ENCODE measurements at regions not wholly inside any gene's neighbourhood (a gene's known extent, or its start where the extent isn't known, plus 50 kb on each side); places are given as distances from the start of the nearest gene placed in this dataset.

GRCh38 chr9:108545436-108545835, 310.4 kb downstream of the ACTL7B start:
- no peak for DNase-seq

GRCh38 chr9:108544866-108545265, 310.9 kb downstream of the ACTL7B start:
- DNase-seq = no peak

DNA sequence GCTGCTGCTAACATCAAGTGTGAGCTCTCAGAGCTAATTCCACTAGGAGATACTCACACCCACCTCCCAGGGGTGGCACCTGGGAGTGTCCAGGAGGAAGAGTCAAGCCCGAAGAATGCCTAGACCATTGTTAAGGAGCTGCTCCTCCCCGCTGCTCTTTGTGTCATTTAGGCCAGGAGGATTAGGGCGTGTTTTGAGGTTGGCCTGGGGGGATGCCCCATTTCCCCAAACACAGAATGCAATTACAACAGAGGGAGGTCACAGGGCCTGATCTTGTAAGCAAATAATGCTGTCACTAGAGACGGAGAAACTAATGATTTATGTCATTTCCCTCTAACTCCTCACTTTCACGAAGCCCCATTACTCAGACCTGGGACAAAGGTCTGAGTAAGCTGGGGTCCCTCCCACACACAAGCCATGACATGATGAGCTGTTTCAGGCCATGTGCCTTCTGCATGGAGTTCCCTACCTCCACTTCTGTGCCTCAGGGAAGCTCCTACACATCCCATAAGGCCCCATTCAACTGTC, 312.5 kb downstream of the ACTL7B start:
- no peak for DNase-seq

DNA sequence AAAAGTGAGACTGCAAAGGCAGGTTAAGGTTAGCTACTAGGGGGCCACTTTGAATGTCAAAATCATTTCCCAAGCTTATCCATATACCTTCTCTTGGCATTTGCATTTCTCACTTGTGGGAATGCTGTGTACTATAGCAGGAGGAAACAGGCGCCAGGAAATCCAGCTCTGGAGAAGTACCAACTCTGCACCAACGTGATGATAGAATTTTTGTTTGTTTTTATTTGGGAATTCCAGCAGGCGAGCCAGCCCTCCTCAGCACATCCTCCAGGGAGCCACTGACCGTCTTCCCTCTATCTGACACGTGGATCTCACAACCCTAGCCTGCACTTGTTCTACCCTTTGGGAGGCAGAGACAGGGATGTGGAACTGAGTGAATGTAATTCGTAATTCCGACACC, 318.0 kb downstream of the ACTL7B start:
- DNase-seq = no peak

DNA sequence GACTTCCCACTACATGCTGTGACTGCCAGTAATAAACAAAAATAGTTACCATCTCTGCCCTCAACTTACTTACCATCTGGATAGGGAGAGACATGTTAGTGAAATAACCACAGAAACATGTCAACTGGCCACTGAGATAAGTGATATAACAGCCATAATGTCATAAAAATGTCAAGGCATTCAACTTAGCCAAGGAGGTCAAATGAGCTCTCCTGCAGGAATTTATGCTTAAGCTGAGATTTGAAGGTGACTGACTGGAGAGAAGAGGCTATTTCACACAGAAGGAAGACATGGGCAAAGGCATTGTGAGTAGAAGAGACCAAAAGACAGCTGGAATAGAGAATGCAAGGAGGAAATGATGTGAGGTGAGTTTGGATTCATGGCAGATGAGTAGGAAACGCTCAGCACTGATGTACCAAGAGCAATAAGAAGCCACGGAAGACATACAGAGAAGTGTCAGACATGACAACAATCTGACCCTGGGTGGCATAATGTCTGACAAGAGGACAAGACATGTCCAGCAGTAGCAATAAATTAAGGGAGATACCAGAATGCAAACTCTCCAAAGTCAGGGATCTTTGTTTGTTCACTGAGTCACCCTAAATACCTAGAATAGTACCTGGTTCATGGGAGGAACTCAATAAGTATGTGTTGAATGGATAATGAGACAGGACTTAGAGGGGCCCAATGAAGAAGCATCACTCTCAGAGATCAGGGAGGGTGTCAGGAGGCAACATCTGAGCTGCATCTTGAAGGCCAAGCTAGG, 318.8 kb downstream of the ACTL7B start:
- no peak for DNase-seq

DNA sequence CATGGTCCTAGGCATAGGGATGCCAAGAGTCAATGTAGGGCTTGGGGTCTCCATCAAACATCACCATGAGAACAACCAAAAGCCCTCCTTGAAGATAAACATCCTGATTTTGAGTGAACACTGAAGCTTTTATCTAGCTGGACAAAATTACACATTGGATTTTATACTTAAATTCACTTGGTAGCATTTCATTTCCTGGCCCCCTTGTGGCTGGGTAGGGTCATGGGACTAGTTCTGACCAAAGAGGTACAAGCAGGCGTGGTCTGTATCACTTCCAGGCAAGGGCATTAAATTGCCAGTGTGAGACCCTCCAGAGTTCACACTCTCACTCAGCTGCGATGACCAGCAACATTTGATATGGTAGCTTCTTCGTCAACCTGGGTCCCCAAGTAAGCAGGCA, 320.3 kb downstream of the ACTL7B start:
- no peak for DNase-seq

GRCh38 chr9:108534741-108535140, 321.0 kb downstream of the ACTL7B start:
- DNase-seq = no peak

DNA sequence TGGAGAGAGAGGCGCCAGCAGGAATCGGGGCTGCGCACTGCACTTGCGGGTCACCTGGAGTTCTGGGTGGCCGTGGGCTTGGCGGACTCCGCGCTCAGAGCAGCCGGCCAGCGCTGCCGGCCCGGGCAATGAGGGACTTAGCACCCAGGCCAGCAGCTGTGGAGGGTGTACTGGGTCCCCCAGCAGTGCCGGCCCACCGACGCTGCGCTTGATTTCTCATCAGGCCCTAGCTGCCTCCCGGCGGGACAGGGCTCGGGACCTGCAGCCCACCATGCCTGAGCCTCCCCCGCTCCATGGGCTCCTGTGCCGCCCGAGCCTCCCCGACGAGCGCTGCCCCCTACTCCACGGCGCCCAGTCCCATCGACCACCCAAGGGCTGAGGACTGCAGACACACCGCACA, 325.6 kb downstream of the ACTL7B start:
- no peak for DNase-seq

GRCh38 chr9:108528231-108528630, 327.6 kb downstream of the ACTL7B start:
- no peak for DNase-seq

DNA sequence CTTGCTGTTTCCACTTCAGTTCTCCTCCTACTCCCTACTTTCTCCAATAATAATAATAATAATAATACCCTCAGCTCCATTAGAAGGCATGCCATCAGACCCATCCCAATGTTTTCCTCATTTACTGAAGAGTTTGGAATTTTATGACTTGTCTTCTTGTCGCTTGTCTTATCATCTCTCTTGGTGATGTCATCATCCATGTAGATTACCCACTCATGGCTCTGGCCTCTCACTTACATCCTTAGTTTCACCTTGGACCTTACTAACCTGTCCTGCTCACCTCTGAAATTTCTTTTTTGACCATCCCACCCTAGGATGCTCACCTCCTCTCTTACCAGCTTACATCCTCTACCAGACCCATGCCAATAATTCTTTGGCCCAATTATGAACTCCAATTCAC, 329.3 kb downstream of the ACTL7B start:
- no peak for DNase-seq

DNA sequence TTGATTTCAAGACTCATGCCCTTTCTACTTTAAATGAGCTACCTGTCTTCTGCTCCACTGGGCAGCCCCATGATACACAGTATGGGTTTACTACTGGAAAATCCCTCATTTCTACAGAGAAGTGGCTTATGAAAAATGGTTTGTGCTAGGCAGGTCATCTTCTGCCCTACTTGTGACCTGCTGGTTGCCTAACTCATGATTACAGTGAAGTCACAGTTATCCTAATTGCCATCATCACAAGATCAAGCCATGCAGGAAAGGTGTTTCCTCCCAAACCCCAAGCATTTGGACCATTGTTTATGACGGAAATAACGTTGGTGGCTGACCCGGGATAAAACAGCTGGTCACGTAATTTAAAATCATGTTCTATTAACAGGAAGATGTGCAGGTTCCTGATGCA, 330.6 kb downstream of the ACTL7B start:
- no peak for DNase-seq

DNA sequence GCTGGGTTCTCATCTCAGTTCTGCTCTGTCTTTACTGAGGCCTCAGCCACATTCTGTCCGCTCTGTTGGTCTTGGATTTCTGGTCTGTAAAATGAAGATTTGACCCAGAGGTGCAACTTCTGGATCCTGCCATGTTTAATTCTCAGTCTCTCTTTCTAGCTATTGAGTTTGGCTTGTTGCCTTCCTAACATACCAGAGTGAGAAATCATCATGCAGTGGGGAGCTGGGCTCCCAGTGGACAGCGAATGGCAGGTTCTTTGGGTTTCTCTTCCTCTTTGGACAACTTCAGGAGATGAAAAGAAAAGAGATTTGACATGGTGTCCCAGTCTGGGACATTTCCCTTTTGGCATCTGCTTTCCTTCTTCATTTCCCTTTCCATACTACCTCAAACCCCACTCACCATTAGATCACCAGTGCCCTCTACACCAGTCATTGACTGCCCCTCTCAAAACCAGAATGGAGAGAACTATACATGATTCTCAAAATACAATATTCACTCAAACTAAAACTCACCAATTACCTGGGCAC, 334.7 kb downstream of the ACTL7B start:
- no peak for DNase-seq

DNA sequence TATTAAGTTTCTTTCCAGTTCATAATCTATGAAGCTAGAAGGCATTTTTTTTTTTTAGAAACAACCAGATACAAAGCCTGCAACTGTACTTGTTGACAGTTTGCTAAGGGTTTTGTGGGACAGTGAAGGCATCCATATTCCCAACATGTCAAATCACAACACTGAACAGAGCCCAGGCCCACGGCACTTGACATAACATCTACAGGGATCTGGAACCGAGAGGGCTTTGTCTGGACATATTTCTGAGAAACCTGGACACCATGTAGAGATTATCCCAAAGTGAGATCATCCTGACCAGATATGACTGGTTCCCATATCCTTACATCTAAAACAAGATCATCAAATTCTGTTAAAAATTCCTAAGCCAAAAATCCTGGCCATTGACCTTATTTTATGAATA, 336.3 kb downstream of the ACTL7B start:
- no peak for DNase-seq

DNA sequence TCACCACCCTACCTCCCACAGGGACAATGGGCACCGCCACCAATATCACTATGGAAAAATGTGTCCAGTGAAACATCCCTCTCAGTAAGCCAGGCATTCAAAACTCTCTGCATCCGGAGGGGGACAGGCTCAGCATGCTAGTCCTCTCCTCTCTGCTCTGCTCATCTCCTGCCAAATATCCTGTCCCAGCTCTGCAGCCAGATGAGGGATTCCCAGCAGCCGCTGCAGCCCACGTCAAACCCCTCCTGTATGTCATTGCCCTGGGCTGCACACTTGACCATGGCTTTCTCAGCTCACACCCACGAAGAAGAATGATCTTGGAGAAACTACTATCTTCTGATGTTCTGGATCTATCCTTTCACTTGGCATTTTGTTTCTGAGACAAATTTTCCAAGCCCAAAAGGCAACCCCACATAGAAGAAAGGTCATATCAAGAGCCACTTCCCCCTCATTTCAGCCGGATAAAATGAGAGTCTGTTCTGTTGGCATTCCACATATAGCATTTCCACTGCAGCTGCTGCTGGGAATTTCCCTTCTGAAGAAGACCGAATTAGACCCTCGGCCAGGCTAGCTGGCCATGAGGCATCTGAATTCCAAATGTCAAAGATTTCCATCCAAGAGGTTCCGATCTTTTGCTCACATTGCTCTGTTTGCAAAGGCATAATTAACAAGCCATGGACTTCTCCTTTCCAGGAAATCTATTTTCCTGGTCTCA, 338.0 kb downstream of the ACTL7B start:
- DNase-seq = no peak

DNA sequence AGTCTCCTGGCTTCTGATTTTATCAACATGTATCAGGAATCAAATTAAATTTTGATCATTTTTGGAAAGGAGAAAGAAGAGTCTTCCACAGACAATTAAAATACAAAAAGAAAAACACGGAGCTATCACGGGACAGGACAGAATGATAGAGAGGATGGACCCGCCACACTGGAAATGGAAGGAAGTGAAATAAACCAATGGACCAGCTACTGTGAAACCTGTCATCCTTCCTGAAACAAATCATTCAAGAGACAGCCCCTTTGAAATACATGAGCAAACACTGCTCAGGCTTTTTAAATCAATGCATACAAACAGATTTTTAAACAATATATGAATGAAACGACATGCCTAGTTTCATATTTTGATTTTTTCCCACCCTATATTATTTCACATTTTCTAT, 339.4 kb downstream of the ACTL7B start:
- no peak for DNase-seq

- DNase-seq = no peak
These were observed 339.9 kb downstream of the ACTL7B start for GRCh38 chr9:108515856-108516255.

DNA sequence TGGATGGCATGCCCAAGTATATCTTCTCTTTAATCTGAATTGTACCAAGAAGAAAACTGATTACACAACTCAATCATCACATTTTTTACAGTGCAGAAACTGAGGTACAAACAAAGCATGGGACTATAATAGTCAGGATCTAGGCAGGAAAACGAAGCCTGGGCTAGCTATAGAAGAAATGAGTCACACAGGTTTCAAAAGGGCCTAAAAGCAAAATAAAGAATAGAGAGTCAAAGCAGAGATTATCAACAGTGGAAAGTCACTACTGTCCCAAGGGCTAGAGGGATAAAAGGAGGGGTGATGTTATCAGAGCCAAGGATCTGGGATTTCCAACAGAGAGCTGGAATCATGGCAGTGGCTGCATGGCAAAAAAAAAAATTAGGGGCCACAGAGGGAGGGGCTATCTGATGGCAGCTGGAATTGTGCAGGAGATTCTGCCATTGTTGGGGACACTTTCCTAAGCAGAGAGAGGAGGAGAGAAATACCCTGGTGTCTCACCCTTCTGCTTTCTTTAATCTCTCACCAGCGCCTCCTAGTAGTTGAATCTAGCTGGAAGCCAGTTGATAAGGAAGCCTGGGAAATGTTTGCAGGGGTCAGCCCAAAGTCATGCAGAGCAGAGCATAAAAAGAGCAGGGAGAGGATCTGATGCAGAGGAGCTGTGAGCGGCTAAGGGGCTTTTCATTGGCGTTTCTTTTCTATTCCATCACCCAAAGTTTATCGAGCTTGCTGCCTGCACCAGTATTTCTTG, 343.2 kb downstream of the ACTL7B start:
- no peak for DNase-seq

DNA sequence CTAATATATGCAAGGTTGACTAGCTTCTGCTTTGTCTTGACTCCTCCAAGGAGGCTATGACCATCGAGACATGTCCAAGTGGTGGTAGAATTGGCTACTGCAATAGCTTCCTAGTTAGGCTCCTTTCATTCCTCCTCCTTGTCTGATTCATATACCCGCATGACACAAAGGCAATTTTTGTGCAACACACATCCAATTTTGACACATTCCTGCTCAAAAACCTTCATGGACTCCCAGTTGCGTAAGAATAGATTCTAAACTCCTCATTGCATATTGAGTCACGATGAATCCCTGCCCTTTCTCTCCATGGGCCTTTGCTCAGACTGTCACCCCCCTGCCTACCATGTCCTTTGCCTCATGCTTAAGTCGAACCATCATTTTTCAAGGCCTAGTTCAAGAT, 344.5 kb downstream of the ACTL7B start:
- no peak for DNase-seq

- no peak for DNase-seq
These were observed 358.9 kb downstream of the ACTL7B start for GRCh38 chr9:108496846-108497245.

DNA sequence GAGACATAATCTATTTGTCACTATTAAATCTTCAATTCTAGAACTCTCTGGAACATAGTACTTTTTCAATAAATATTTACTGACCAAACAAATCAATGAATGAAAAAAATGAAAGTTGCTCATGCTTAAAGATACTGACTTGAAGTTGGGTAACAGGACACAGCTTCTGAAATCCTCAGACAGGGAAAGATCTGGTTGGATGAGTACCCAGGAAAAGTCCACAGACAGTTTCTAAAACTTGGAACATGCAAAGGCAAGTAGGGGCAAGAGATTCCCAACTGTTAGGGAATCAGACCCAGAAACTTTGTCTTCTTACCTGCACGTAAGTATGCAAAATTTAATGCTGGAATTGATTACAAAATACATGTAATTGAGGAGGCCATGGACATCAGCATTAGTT, 366.2 kb downstream of the ACTL7B start:
- DNase-seq = no peak

GRCh38 chr9:108486831-108487230, 369.0 kb downstream of the ACTL7B start:
- DNase-seq = no peak

DNA sequence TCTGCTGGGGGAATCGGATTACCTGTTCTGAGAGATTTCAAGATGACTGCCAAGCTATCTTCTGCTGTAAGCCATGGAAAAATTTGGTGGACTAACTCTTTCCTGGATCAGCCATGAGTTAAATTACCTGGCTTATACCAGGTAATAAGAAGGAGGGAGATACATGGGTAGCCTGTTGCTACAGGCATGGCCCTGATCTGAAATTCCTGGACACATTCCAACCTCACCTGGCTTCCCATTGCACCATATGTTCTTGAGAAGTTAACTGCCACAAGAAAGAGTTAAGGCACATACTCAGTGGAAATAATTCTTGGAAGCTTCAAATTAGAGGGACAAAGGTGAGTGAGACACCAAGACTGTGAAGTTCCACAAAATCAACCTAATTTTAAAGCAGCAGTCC, 371.3 kb downstream of the ACTL7B start:
- DNase-seq = no peak

DNA sequence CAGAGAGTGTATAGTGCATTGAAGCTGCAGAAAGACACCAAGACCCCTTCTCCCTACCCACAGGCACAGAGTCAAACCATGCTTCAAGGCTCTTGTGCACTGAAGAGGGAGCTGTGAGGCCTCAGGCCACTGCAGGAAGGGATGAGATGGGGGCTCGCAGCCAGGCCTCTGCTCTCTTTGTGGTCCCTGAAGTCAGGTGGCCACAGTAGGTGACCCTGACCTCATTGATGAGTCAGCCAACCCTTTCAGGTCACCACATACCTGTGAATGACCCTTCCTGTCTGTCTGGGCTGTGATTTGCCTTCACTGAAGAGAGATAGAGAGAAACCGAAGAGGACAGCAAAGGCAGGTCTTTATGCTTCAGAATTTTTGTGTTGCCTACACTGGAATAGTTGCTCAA, 372.1 kb downstream of the ACTL7B start:
- no peak for DNase-seq
